Kidney (tissue), 13 donors: ENCODE measurements at regions not wholly inside any gene's neighbourhood (a gene's known extent, or its start where the extent isn't known, plus 50 kb on each side); places are given as distances from the start of the nearest gene placed in this dataset.

Source experiments
- DNase-seq, 5 donors: peaks; one replicate each; pipeline ENCODE4 v3.0.0-alpha.2; 2013 to 2020
- FAIRE-seq: peaks from 2 replicates; lab custom pipeline; 2012; peaks lifted over from hg19 to GRCh38; lab: Jason Lieb, UNC
- H3K27ac ChIP-seq, 2 donors: one replicate each; pipeline ENCODE4 v1.7.0; 2013; ENCODE audit warnings: low read depth in 2 of 2, low read length in 2 of 2, inconsistent platforms in 1 of 2
- H3K27me3 ChIP-seq: one replicate; pipeline ENCODE4 v1.7.1; 2013; ENCODE audit warnings: low read length, inconsistent platforms; ENCODE audit not compliant: control insufficient read depth, insufficient read depth
- H3K36me3 ChIP-seq, 3 donors: one replicate each; pipeline versions ENCODE4 v1.7.0 to v1.7.1; 2013; ENCODE audit warnings: low read length in 3 of 3, control low read depth in 1 of 3, inconsistent platforms in 1 of 3; ENCODE audit not compliant: insufficient read depth in 3 of 3, control insufficient read depth in 2 of 3
- H3K4me1 ChIP-seq, 3 donors: one replicate each; pipeline versions ENCODE4 v1.7.0 to v1.7.1; 2013; ENCODE audit warnings: low read length in 3 of 3, inconsistent platforms in 1 of 3, low read depth in 1 of 3; ENCODE audit not compliant: control insufficient read depth in 2 of 3, insufficient read depth in 2 of 3
- H3K4me3 ChIP-seq, 3 donors: one replicate each; pipeline versions ENCODE4 v1.7.0 to v1.8.1; 2013; ENCODE audit warnings: low read length in 3 of 3, control low read depth in 1 of 3, inconsistent platforms in 1 of 3
- H3K9ac ChIP-seq, 3 donors: one replicate each; pipeline versions ENCODE4 v1.7.0 to v1.7.1; 2013; ENCODE audit warnings: low read length in 3 of 3, control low read depth in 1 of 3, inconsistent platforms in 1 of 3
- H3K9me3 ChIP-seq, 3 donors: one replicate each; pipeline versions ENCODE4 v1.7.0 to v1.7.1; 2013; ENCODE audit warnings: low read length in 3 of 3, control low read depth in 1 of 3, inconsistent platforms in 1 of 3; ENCODE audit not compliant: control insufficient read depth in 2 of 3, insufficient read depth in 1 of 3
- intact Hi-C: fragments of 100-400 bp; cut with DNase I; formaldehyde crosslinking; loops from one replicate; pipeline ENCODE4 v1.11.1; 2022
- TF ChIP-seq, protein P1 (sequence below): IDR thresholded peaks from 3 replicates; pipeline ENCODE4 v1.5.1; 2012; ENCODE audit warnings: mild to moderate bottlenecking, moderate library complexity, borderline replicate concordance; ENCODE audit not compliant: insufficient read depth; ENCODE audit errors: extremely low read depth
- donor health status: control.
- donor health status: control.
- donor health status: control.
- donor health status: control.
- donor health status: control.
- donor health status: DM: yes; HTN: yes; CAD: no.
- donor health status: Normal renal cell carcinoma (clear cell type).

DNA sequence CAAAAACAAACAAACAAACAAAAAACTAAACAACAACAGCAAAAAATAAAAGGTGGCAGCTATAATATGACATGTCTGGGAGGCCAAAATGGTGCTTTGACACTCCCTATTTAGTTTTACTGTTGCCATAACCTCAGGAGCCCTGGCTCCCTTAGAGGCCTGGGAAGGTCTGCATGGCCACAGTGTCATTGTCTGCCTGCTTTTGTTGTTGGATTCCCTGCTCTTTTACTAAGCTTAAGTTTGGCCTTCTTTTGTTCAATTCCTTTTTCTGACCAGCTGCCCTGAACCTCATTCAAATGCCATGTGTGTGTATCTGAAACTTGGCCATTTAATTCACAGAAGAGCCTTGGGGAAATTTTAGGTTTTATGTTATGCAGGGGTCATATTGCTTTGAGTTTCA lies 458.2 kb downstream of the TMEM232 start:
- Histone ChIP-seq H3K4me1 (no peaks in the 10 kb centered on the region), H3K27me3 (no peaks in the 10 kb centered on the region), H3K4me3 (no peak overlapping the region), H3K36me3 (no peaks in the 10 kb centered on the region), H3K9me3 (no peaks in the 10 kb centered on the region), H3K27ac (no peak overlapping the region), H3K9ac (no peak overlapping the region)
- FAIRE-seq: no peak
- TF ChIP-seq, protein P1, sequence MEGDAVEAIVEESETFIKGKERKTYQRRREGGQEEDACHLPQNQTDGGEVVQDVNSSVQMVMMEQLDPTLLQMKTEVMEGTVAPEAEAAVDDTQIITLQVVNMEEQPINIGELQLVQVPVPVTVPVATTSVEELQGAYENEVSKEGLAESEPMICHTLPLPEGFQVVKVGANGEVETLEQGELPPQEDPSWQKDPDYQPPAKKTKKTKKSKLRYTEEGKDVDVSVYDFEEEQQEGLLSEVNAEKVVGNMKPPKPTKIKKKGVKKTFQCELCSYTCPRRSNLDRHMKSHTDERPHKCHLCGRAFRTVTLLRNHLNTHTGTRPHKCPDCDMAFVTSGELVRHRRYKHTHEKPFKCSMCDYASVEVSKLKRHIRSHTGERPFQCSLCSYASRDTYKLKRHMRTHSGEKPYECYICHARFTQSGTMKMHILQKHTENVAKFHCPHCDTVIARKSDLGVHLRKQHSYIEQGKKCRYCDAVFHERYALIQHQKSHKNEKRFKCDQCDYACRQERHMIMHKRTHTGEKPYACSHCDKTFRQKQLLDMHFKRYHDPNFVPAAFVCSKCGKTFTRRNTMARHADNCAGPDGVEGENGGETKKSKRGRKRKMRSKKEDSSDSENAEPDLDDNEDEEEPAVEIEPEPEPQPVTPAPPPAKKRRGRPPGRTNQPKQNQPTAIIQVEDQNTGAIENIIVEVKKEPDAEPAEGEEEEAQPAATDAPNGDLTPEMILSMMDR: no peak
- intact Hi-C loops: no loop called here
- no peak for DNase-seq

DNA sequence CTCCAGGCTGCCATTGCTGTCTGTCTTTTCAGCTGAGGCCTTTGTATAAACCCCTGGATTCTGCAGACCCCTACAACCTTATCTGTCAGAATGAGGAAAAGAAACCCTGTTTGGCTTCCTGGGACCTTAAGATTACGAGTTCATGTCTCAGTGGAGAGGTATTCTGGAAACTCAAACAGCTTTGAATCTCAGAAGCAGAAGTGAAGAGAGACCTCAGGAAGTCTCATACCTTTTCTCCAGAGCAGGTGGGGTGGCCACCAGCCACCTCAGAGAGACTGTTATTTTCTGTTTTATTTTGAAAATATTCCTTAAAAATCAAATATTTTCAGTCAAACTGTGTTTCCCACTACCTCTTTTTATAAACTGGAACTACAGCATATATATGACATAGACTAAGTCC lies 457.5 kb downstream of the TMEM232 start:
- intact Hi-C loops: no loop called here
- TF ChIP-seq, protein P1: no peak

DNA sequence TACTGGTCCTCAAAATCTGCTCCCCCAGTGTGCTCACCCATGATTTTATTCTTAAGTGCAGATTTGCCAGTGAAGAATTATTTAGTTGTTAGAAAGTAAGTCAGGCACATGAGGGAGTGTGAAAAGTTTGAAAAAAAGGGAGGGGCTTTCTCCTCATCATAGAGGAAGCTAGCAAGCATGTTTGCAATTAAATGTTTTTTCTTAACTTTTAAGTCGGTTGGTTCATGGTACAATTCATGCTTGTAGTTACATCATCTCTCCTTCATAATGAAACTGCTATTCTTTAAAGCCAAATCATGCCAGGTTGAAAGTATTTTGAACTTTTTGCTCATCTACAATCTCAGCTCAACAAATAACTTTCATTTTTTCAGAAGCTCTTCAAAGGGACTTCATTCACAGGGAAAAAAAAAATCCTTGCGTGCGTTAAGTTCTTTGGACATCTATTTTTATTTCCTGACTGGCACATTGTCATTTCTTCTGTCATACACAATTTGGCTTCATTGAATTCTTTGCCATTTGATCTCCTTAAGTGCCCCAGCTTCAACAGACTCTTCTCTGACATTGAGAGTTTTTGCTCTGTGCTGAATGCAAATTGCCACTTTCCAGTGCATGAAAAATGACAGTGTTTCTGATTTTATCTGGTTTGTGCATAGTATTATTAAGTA lies 456.9 kb downstream of the TMEM232 start:
- DNase-seq: no peak

More for the DNA sequence above, 457.5 kb downstream of the TMEM232 start:
- Histone ChIP-seq H3K9me3 (no peaks in the 10 kb centered on the region), H3K27ac (no peak overlapping the region), H3K9ac (no peak overlapping the region), H3K4me1 (no peaks in the 10 kb centered on the region), H3K27me3 (no peaks in the 10 kb centered on the region), H3K4me3 (no peak overlapping the region), H3K36me3 (no peaks in the 10 kb centered on the region)
- DNase-seq (no peak), FAIRE-seq (no peak)

More for the DNA sequence above, 456.9 kb downstream of the TMEM232 start:
- FAIRE-seq: no peak
- H3K9ac ChIP-seq: no peak overlapping the region
- no peaks in the 10 kb centered on the region for H3K4me1 ChIP-seq
- TF ChIP-seq, protein P1: no peak
- intact Hi-C loops: no loop called here
- no peaks in the 10 kb centered on the region for H3K36me3 ChIP-seq
- no peaks in the 10 kb centered on the region for H3K27me3 ChIP-seq
- no peaks in the 10 kb centered on the region for H3K9me3 ChIP-seq
- no peak overlapping the region for H3K27ac ChIP-seq
- H3K4me3 ChIP-seq: no peak overlapping the region
